Spinal cord (tissue), 9 donors: ENCODE measurements at regions not wholly inside any gene's neighbourhood (a gene's known extent, or its start where the extent isn't known, plus 50 kb on each side); places are given as distances from the start of the nearest gene placed in this dataset.

Experiments
- DNase-seq, 6 donors: peaks; one replicate each; pipeline versions ENCODE4 v3.0.0 to v3.0.0-alpha.2; 2013 to 2015; ENCODE audit warnings: low spot score in 6 of 6, low read depth in 4 of 6
- H3K27ac ChIP-seq: one replicate; pipeline ENCODE4 v1.5.1; 2013; ENCODE audit warnings: low read depth, low read length, control low read depth
- H3K27me3 ChIP-seq: one replicate; pipeline ENCODE4 v1.6.1; 2013; ENCODE audit warnings: low read length; ENCODE audit not compliant: control insufficient read depth, insufficient read depth
- H3K36me3 ChIP-seq: one replicate; pipeline ENCODE4 v1.6.1; 2013; ENCODE audit warnings: low read length; ENCODE audit not compliant: control insufficient read depth, insufficient read depth
- H3K4me1 ChIP-seq: one replicate; pipeline ENCODE4 v1.6.1; 2013; ENCODE audit warnings: low read length; ENCODE audit not compliant: control insufficient read depth, insufficient read depth
- H3K4me3 ChIP-seq: one replicate; pipeline ENCODE4 v1.5.1; 2013; ENCODE audit warnings: low read depth, low read length, control low read depth
- H3K9me3 ChIP-seq: one replicate; pipeline ENCODE4 v1.6.1; 2013; ENCODE audit warnings: low read length; ENCODE audit not compliant: control insufficient read depth, insufficient read depth
- WGBS: methylation state at CpG from one replicate; pipeline ENCODE4 v1.1.5; 2013; ENCODE audit warnings: missing lambda C conversion rate; ENCODE audit not compliant: insufficient coverage; 5-methylcytosine and 5-hydroxymethylcytosine counted together
- donor health status: healthy.

DNA sequence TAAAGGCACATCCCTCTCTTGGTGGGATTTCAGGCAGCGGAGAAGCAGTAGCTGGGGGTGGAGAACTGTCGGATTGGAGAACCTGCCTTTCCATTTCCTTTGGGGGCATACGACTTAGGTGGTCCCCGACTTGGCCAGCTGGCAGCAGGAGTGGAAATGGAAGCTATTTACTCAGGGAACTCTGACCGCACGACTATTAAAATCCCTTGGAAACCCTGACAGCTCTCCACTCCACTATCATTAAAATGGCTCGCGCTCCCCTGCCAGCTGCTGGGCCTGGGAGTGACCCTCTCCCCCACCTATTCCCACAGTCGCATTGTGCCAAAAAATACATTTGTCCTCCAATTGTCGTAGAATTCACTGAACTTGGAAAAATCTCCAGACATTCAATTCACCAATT lies 77.7 kb upstream of the APCDD1 start:
- Histone ChIP-seq H3K4me1 (peaks cover 20% of the 10 kb centered on the region), H3K36me3 (no peaks in the 10 kb centered on the region), H3K9me3 (no peaks in the 10 kb centered on the region), H3K4me3 (no peak overlapping the region), H3K27me3 (peaks cover 4% of the 10 kb centered on the region), H3K27ac (no peak overlapping the region)
- WGBS: 24% methylated on average over 9 of the region's 10 CpGs
- DNase-seq: peak in 2 of 6 donors; percentile 83 to 84

DNA sequence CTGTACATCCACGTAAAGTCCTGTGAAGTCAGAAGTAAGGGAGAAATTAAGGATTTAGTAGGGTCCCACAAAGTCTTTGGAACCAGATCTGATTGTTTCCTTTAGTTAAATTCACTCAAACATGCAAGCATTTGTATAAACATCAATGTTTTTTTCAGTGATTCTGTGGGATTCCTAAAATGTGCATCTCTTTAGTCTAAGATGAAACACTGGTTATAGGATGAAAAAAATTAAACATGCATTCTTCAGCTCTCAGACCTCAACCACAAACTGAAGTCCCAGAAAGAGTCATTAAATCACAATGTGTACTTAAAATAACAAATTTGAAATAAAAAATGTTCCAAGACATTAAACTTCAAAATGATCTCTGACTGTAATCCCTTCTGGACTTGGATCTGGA lies 76.5 kb upstream of the APCDD1 start:
- Histone ChIP-seq H3K9me3 (no peaks in the 10 kb centered on the region), H3K4me3 (no peak overlapping the region), H3K4me1 (peaks cover 20% of the 10 kb centered on the region), H3K36me3 (no peaks in the 10 kb centered on the region), H3K27me3 (peaks cover 4% of the 10 kb centered on the region), H3K27ac (no peak overlapping the region)
- no CpG with 5 or more reads among the region's 1 CpG for WGBS
- no peak for DNase-seq

DNA sequence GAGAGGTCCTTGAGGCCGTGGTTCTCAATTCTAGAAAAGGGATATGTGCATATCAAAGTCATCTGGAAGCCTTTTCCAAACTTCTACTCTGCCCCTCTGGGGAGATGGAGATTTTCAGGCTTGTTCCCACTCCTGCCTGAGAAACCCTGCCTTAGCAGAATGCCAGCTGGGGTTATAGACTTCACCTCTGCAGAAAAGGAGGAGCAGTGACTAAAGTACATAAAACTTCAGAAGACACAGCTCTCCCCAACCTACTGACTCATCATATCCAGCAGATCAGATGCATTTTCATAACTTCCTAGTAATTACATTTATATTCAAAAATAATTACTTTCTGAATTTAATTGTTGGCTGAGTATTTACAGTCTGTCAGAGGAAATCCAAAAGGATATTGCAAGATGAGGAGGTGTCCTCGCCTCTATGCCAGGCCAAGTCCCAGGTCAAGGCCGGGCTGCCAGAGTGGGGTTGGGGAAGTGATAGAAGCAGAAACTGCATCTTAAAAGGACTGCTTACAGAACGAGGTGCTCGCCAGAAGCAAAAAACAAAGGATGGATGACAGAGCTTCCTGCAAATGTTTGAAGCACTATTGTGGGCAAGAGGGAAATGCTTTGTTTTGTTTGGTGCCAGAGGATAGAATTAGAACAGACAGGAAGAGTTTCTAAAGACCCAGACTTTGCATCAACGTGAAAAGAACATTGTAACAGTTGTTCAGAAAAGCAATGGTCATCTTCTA lies 75.6 kb upstream of the APCDD1 start:
- Histone ChIP-seq H3K4me3 (no peak overlapping the region), H3K27me3 (peaks cover 4% of the 10 kb centered on the region), H3K27ac (no peak overlapping the region), H3K36me3 (no peaks in the 10 kb centered on the region), H3K9me3 (no peaks in the 10 kb centered on the region), H3K4me1 (peaks cover 20% of the 10 kb centered on the region)
- no peak for DNase-seq
- WGBS: 38% methylated on average over 5 of the region's 6 CpGs

DNA sequence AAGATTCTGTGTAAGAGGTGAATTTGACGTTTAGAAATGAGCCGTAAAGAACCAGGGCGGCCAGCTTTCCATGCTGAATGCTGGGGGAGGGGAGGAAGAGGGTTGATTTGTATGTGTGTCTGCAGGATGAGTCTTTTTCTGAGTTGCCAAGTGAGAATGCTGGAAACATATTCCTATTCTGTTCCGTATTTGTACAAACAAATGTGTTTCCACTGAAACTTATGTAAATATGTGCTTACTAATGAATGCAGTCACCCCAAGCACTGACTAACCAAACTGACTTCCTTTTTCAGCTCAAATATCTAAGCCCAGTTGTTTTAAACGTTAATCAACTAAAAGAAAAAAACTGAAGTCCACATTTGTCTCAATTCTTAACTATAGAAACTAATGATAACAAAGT lies 74.9 kb upstream of the APCDD1 start:
- Histone ChIP-seq H3K9me3 (no peaks in the 10 kb centered on the region), H3K27me3 (no peaks in the 10 kb centered on the region), H3K27ac (no peak overlapping the region), H3K4me1 (peaks cover 15% of the 10 kb centered on the region), H3K4me3 (no peak overlapping the region), H3K36me3 (no peaks in the 10 kb centered on the region)
- DNase-seq: no peak
- WGBS: 75% methylated on average over 3 of the region's 5 CpGs

DNA sequence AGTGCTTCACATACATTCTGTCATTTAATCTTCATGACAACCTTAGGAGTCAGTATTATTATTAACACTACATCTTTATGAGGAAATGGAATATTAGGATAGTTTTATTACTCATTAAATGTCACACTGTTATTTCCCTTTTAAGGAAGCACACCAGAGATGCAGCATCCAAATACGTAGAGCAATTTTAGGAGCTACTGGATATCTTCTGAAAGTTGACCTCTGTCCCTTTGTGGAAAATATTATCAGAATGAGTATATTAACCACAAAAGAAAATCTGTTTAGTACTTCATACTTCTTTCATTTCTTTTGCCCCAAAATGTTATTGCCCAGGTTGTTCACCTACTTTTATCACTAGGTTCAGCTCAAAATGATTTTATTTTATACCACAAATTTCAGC lies 72.9 kb upstream of the APCDD1 start:
- no CpG with 5 or more reads among the region's 1 CpG for WGBS
- Histone ChIP-seq H3K4me3 (no peak overlapping the region), H3K27me3 (no peaks in the 10 kb centered on the region), H3K36me3 (no peaks in the 10 kb centered on the region), H3K4me1 (peaks cover 4% of the 10 kb centered on the region), H3K27ac (no peak overlapping the region), H3K9me3 (no peaks in the 10 kb centered on the region)
- no peak for DNase-seq

DNA sequence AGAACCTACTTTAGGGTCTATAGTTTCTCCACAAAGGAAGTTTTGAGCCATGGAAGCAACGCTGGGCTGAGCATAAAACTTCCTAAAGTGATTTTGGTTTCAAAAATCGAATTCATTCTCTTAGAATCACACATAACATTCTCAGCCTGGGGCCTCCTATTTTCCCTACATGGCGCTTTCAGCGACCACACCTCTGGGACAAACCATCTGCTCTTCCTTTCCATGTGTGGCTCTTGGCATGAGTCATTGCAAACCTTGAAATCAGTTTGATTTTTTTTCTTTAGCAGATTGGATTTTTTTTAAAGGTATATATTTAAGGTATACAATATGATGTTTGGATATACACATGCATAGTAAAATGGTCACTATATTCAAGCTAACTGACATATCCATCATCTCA lies 72.5 kb upstream of the APCDD1 start:
- DNase-seq: no peak
- no peaks in the 10 kb centered on the region for H3K27me3 ChIP-seq
- H3K4me1 ChIP-seq: peaks cover under 1% of the 10 kb centered on the region
- H3K9me3 ChIP-seq: no peaks in the 10 kb centered on the region
- WGBS: 28% methylated on average over 3 of the region's 4 CpGs
- no peak overlapping the region for H3K4me3 ChIP-seq
- H3K36me3 ChIP-seq: no peaks in the 10 kb centered on the region
- no peak overlapping the region for H3K27ac ChIP-seq

DNA sequence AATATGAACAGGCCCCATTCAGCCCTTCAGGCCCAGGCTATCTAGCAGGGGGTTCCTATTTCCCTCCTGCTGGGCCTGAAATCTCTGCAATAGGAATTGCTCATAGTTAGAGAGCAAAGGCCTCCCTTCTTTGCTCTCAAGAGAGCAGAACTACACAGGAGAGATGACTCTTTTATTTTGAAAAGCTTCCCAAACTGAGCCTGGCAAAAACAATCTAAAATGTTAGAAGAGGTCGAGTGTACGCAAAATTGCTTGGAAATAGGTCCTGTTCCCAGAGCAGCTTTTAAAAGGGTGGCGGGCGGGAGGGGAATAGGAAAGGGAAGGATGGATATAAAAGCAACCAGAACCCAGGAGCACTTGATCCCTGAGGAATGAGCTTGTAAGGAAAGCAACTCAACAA lies 68.4 kb upstream of the APCDD1 start:
- Histone ChIP-seq H3K4me3 (no peak overlapping the region), H3K4me1 (no peaks in the 10 kb centered on the region), H3K36me3 (no peaks in the 10 kb centered on the region), H3K27me3 (no peaks in the 10 kb centered on the region), H3K27ac (no peak overlapping the region), H3K9me3 (no peaks in the 10 kb centered on the region)
- WGBS: 0% methylated on average over 2 of the region's 4 CpGs
- no peak for DNase-seq

DNA sequence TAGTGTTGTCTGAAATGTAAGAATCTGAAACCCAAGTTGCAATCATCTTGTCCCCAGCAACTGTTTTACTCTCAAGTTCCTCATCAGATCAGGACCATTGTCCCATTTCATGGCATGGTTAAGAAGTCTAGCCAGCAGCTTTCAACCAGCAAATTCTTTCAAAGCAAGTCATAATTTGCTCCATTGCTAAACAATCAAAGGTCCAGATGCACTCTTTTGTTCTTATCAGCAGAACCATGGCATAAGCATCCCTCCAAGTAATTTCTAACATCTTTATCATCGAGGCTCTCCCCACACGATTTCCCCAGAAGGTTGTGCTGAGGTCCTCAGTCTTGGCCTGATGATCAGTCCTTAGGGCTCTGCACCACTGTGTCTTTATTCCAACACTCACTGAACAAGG lies 67.5 kb upstream of the APCDD1 start:
- 77% methylated on average over 2 of the region's 2 CpGs for WGBS
- no peaks in the 10 kb centered on the region for H3K27me3 ChIP-seq
- no peaks in the 10 kb centered on the region for H3K4me1 ChIP-seq
- no peak for DNase-seq
- no peaks in the 10 kb centered on the region for H3K36me3 ChIP-seq
- H3K9me3 ChIP-seq: no peaks in the 10 kb centered on the region
- no peak overlapping the region for H3K27ac ChIP-seq
- no peak overlapping the region for H3K4me3 ChIP-seq

DNA sequence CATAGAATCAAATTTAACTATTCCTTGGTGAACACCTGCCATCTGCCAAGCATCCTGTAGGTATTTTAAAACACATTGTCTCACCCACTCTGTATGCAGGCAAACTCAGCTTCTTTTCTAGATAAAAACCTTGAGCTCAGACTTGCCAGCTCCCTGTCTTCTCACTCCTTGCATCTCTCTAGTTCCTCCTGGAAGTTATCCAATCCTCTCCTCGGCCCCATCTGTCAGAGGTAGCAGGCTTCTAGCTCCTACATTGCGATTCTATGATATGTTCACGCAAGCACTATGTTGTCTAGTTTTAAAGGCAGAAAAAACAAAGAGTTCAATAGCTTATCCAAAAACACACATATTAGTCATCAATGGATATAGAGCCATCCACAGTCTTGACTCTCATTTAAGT lies 67.0 kb upstream of the APCDD1 start:
- Histone ChIP-seq H3K27me3 (no peaks in the 10 kb centered on the region), H3K36me3 (no peaks in the 10 kb centered on the region), H3K9me3 (no peaks in the 10 kb centered on the region), H3K27ac (no peak overlapping the region), H3K4me3 (no peak overlapping the region), H3K4me1 (no peaks in the 10 kb centered on the region)
- 70% methylated on average over 2 of the region's 3 CpGs for WGBS
- DNase-seq: peak in 2 of 6 donors; percentile 35 to 69

DNA sequence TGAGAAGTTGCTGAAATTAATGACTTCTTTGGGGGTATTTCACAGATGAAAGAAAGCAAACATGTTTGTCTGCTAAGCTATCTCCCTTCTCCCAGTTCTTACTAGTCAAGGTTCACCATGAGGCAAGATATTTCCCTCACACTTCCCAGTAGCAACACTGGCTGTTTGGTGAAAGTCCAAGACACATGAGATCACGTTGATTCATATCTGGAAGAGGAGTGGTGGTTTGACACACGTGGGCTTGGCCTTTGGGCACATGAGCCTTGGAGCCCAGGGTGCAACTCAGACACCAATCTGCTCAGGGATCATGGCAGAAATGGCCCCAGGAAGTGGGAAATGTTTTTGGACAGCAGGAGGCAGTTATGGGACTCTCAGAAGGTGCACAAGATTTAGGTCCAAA lies 66.1 kb upstream of the APCDD1 start:
- H3K4me1 ChIP-seq: no peaks in the 10 kb centered on the region
- WGBS: 95% methylated on average over 2 of the region's 2 CpGs
- H3K9me3 ChIP-seq: no peaks in the 10 kb centered on the region
- no peak overlapping the region for H3K27ac ChIP-seq
- H3K36me3 ChIP-seq: no peaks in the 10 kb centered on the region
- H3K4me3 ChIP-seq: no peak overlapping the region
- no peak for DNase-seq
- H3K27me3 ChIP-seq: no peaks in the 10 kb centered on the region
